AG04450 (cell line): ENCODE measurements at regions not wholly inside any gene's neighbourhood (a gene's known extent, or its start where the extent isn't known, plus 50 kb on each side); places are given as distances from the start of the nearest gene placed in this dataset.

Experiments
- CTCF ChIA-PET: fragments of 300-600, 350-600 bp; formaldehyde crosslinking; extraction: SDS; loops from one replicate; lab custom pipeline; 2022; ENCODE audit warnings: antibody characterized with exemption, inconsistent platforms; lab: Charles Lee
- POLR2A ChIA-PET: fragments of 350-600 bp; formaldehyde crosslinking; extraction: SDS; loops from one replicate; lab custom pipeline; 2021; ENCODE audit warnings: antibody characterized with exemption, inconsistent platforms; lab: Yijun Ruan, JAX
- DNase-seq: peaks from one replicate; pipeline ENCODE4 v3.0.0-alpha.2; 2011; ENCODE audit warnings: low read depth, low spot score
- H3K27ac ChIP-seq: one replicate; pipeline ENCODE4 v1.5.1; 2012; ENCODE audit warnings: low read depth, low read length, control low read depth
- H3K27me3 ChIP-seq: one replicate; pipeline ENCODE4 v1.6.0; 2012; ENCODE audit warnings: low read length; ENCODE audit not compliant: control insufficient read depth, insufficient read depth
- H3K4me3 ChIP-seq: 2 replicates; pipeline ENCODE4 v1.5.1; 2011; ENCODE audit warnings: mild to moderate bottlenecking, low read depth, low read length, control low read depth
- H3K9me3 ChIP-seq: 2 replicates; pipeline ENCODE4 v1.5.1; 2012; ENCODE audit warnings: low read length; ENCODE audit not compliant: control insufficient read depth, insufficient read depth
- CTCF ChIP-seq: IDR thresholded peaks from 2 replicates; pipeline ENCODE4 v1.5.1; 2011; ENCODE audit warnings: low read depth, low read length, control low read depth, inconsistent platforms

DNA sequence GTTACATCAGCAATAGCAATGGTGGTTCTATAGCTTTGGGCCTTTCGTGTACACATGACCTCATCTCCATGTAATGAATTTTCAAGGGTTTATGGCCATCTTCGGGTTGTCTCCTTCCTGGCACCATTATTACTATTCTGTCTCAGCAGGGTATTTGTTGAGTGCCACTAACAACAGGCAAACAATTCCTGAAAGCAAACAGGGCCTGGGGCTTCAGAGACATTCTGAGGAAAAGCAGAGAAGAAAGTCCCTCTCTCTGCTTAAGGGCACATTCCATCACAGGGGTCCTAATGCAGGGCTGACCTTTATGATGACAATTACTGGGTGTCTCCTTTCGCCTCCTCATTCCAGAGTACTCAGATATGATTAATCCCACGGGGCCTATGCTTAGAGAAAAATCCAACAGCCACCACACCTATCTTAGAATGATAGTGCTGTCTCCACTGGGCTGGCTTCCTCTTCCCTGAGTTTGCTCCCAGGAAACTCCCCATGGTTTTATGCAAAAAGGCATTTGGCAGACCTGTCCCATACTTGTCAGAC lies 540.2 kb upstream of the ZNF462 start:
- no peaks in the 10 kb centered on the region for H3K27me3 ChIP-seq
- no peak overlapping the region for H3K27ac ChIP-seq
- POLR2A ChIA-PET, result no interaction called here
- no peak for DNase-seq
- no peak for TF ChIP-seq CTCF
- CTCF ChIA-PET, result no interaction called here
- no peaks in the 10 kb centered on the region; the same call in 1 of the 2 replicates for H3K9me3 ChIP-seq
- H3K4me3 ChIP-seq, result no peak overlapping the region

- H3K9me3 ChIP-seq, result no peaks in the 10 kb centered on the region; the same call in none of the 2 replicates
- POLR2A ChIA-PET, result no interaction called here
- CTCF ChIA-PET, result no interaction called here
- no peak overlapping the region for H3K4me3 ChIP-seq
- TF ChIP-seq CTCF, result no peak
- H3K27ac ChIP-seq, result no peak overlapping the region
- DNase-seq, result no peak
- no peaks in the 10 kb centered on the region for H3K27me3 ChIP-seq
Measured at GRCh38 chr9:106324053-106324585, 538.8 kb upstream of the ZNF462 start.

GRCh38 chr9:106324591-106325280 lies 538.2 kb upstream of the ZNF462 start:
- no peak for DNase-seq
- no peak for TF ChIP-seq CTCF
- ChIA-PET CTCF (no interaction called here), POLR2A (no interaction called here)
- H3K27ac ChIP-seq, result no peak overlapping the region
- H3K9me3 ChIP-seq, result no peaks in the 10 kb centered on the region; the same call in none of the 2 replicates
- no peak overlapping the region for H3K4me3 ChIP-seq
- H3K27me3 ChIP-seq, result no peaks in the 10 kb centered on the region

GRCh38 chr9:106326493-106326892 lies 536.5 kb upstream of the ZNF462 start:
- Histone ChIP-seq H3K4me3 (no peak overlapping the region), H3K27me3 (no peaks in the 10 kb centered on the region), H3K9me3 (no peaks in the 10 kb centered on the region; the same call in none of the 2 replicates), H3K27ac (no peak overlapping the region)
- DNase-seq, result no peak
- no peak for TF ChIP-seq CTCF
- CTCF ChIA-PET, result no interaction called here
- POLR2A ChIA-PET, result no interaction called here

DNA sequence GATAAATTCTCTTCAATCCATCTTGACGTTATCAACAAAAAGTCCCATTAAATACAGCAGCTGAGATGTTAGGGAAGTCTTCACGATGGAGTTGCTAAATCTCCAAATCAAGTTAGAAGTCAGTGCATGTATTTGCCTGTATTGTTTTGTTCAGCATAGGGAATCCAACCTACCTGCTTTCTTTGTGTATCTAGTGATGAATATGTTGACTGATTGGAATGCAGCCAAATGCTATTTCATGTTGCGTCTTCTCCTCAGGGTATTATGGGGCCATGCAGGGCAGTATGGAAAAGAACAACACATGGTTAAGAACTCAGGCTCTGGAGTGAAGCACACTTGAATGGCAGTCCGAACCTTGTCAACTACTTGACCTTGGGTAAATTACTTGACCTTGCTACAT lies 529.5 kb upstream of the ZNF462 start:
- ChIA-PET POLR2A (no interaction called here), CTCF (no interaction called here)
- Histone ChIP-seq H3K9me3 (no peaks in the 10 kb centered on the region), H3K4me3 (no peak overlapping the region), H3K27me3 (no peaks in the 10 kb centered on the region), H3K27ac (no peak overlapping the region)
- no peak for TF ChIP-seq CTCF
- no peak for DNase-seq
